Stimulated activated effector memory CD8-positive, alpha-beta T cell treated with anti-CD3 and anti-CD28 coated beads, Interleukin-12 subunit alpha, Interleukin-12 subunit beta, amount 100 ng/mL, for 72 hours (primary cell): ENCODE measurements at regions not wholly inside any gene's neighbourhood (a gene's known extent, or its start where the extent isn't known, plus 50 kb on each side); places are given as distances from the start of the nearest gene placed in this dataset.

Source experiments
- ATAC-seq: fragments of 150-1000 bp; cut with Tn5 transposase; 2 replicates; pipeline ENCODE4 v1.10.0; 2021
- DNase-seq, 2 donors: peaks; one replicate each; pipeline ENCODE4 v3.0.0; 2021 to 2022; ENCODE audit warnings: low spot score in 2 of 2
- H3K27ac Mint-ChIP-seq: one replicate; pipeline ENCODE4 v1.8.0; 2022; ENCODE audit warnings: mild to moderate bottlenecking, mixed read lengths
- H3K36me3 Mint-ChIP-seq: one replicate; pipeline ENCODE4 v1.8.0; 2022; ENCODE audit warnings: mild to moderate bottlenecking, mixed read lengths
- H3K4me1 Mint-ChIP-seq: one replicate; pipeline ENCODE4 v1.8.0; 2022; ENCODE audit warnings: mixed read lengths
- H3K4me3 Mint-ChIP-seq: one replicate; pipeline ENCODE4 v1.8.0; 2022; ENCODE audit warnings: mild to moderate bottlenecking, mixed read lengths
- H3K9me3 Mint-ChIP-seq: one replicate; pipeline ENCODE4 v1.8.0; 2022; ENCODE audit warnings: mixed read lengths

- no peaks in the 10 kb centered on the region for H3K4me1 Mint-ChIP-seq
- ATAC-seq (no peak), DNase-seq (no peak)
- H3K36me3 Mint-ChIP-seq: no peaks in the 10 kb centered on the region
- H3K9me3 Mint-ChIP-seq: peaks cover 21% of the 10 kb centered on the region
- H3K4me3 Mint-ChIP-seq: no peak overlapping the region
- no peak overlapping the region for H3K27ac Mint-ChIP-seq
These were observed 560.9 kb upstream of the AGTR1 start for GRCh38 chr3:148136816-148137215.

GRCh38 chr3:148146241-148146640 lies 551.5 kb upstream of the AGTR1 start:
- H3K9me3 Mint-ChIP-seq: peaks cover 20% of the 10 kb centered on the region
- no peaks in the 10 kb centered on the region for H3K4me1 Mint-ChIP-seq
- H3K27ac Mint-ChIP-seq: no peak overlapping the region

GRCh38 chr3:148146947-148147826 lies 550.5 kb upstream of the AGTR1 start:
- no peaks in the 10 kb centered on the region for H3K36me3 Mint-ChIP-seq
- no peak overlapping the region for H3K27ac Mint-ChIP-seq
- no peaks in the 10 kb centered on the region for H3K4me1 Mint-ChIP-seq
- ATAC-seq: no peak
- no peak for DNase-seq
- no peak overlapping the region for H3K4me3 Mint-ChIP-seq
- peaks cover 12% of the 10 kb centered on the region for H3K9me3 Mint-ChIP-seq

More at GRCh38 chr3:148146241-148146640, 551.5 kb upstream of the AGTR1 start:
- H3K36me3 Mint-ChIP-seq: no peaks in the 10 kb centered on the region
- ATAC-seq (no peak), DNase-seq (no peak)
- no peak overlapping the region for H3K4me3 Mint-ChIP-seq

DNA sequence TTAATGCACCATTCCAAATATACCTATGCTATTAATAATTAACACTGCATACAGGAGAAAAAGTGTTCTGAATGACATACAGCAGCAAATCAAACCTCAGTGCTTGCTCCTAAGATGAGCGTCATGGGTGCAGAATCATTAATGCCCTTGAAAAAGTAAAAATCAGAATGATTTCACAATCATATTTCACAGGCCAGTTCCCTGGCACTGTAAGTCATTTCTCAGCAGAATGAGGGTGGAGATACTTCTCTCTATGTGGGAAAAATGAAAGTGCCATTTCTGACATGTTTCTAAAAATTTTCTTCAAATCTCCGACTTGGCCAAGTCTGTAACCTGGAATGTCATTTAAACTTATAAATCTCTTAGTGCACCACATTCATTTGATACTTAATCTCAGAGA lies 549.8 kb upstream of the AGTR1 start:
- Mint-ChIP-seq H3K4me1 (no peaks in the 10 kb centered on the region), H3K9me3 (peaks cover 14% of the 10 kb centered on the region), H3K4me3 (no peak overlapping the region), H3K27ac (no peak overlapping the region), H3K36me3 (no peaks in the 10 kb centered on the region)
- DNase-seq (no peak), ATAC-seq (no peak)

- Mint-ChIP-seq H3K27ac (no peak overlapping the region), H3K9me3 (peaks cover 11% of the 10 kb centered on the region), H3K36me3 (no peaks in the 10 kb centered on the region), H3K4me1 (no peaks in the 10 kb centered on the region), H3K4me3 (no peak overlapping the region)
- no peak for DNase-seq
- ATAC-seq: no peak
These were observed 548.1 kb upstream of the AGTR1 start for GRCh38 chr3:148149556-148149955.

- no peaks in the 10 kb centered on the region for H3K36me3 Mint-ChIP-seq
- no peak overlapping the region for H3K4me3 Mint-ChIP-seq
- no peaks in the 10 kb centered on the region for H3K4me1 Mint-ChIP-seq
- peaks cover 10% of the 10 kb centered on the region for H3K9me3 Mint-ChIP-seq
- ATAC-seq (no peak), DNase-seq (no peak)
- no peak overlapping the region for H3K27ac Mint-ChIP-seq
These were observed 547.6 kb upstream of the AGTR1 start for GRCh38 chr3:148150141-148150540.

GRCh38 chr3:148158210-148158609 lies 539.5 kb upstream of the AGTR1 start:
- ATAC-seq: no peak
- H3K4me3 Mint-ChIP-seq: no peak overlapping the region

GRCh38 chr3:148162132-148162531 lies 535.6 kb upstream of the AGTR1 start:
- DNase-seq (no peak), ATAC-seq (no peak)
- Mint-ChIP-seq H3K36me3 (no peaks in the 10 kb centered on the region), H3K4me1 (no peaks in the 10 kb centered on the region), H3K27ac (no peak overlapping the region), H3K9me3 (peaks cover 6% of the 10 kb centered on the region), H3K4me3 (no peak overlapping the region)

More at GRCh38 chr3:148158210-148158609, 539.5 kb upstream of the AGTR1 start:
- Mint-ChIP-seq H3K9me3 (peaks cover 5% of the 10 kb centered on the region), H3K4me1 (no peaks in the 10 kb centered on the region), H3K27ac (no peak overlapping the region), H3K36me3 (no peaks in the 10 kb centered on the region)
- DNase-seq: no peak

GRCh38 chr3:148168347-148168746 lies 529.4 kb upstream of the AGTR1 start:
- Mint-ChIP-seq H3K4me1 (no peaks in the 10 kb centered on the region), H3K9me3 (peaks cover 11% of the 10 kb centered on the region), H3K36me3 (no peaks in the 10 kb centered on the region), H3K4me3 (no peak overlapping the region), H3K27ac (no peak overlapping the region)
- DNase-seq (no peak), ATAC-seq (no peak)

DNA sequence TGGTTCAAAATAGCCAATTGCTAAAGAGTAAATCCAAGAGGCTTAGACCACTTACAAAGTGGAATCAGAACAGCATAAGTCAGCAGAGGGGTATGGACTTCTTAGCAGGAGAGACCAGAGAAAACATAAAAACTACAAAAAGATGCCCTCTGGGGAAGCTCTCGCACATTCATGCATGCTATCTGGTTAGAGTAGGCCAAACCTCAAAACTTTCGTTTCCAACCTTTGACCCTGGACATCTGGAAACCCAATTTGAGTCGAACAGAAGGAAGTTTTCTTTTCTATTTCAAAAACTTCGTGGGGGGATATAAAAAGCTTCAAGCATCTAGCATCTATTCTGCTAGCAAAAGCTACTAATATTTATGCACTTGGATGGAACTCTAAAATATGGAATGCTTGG lies 523.9 kb upstream of the AGTR1 start:
- Mint-ChIP-seq H3K36me3 (no peaks in the 10 kb centered on the region), H3K9me3 (peaks cover 5% of the 10 kb centered on the region), H3K27ac (no peak overlapping the region), H3K4me3 (no peak overlapping the region), H3K4me1 (no peaks in the 10 kb centered on the region)
- no peak for ATAC-seq
- DNase-seq: no peak

GRCh38 chr3:148175214-148175613 lies 522.5 kb upstream of the AGTR1 start:
- DNase-seq (no peak), ATAC-seq (no peak)
- peaks cover 2% of the 10 kb centered on the region for H3K9me3 Mint-ChIP-seq
- H3K4me1 Mint-ChIP-seq: no peaks in the 10 kb centered on the region
- H3K4me3 Mint-ChIP-seq: no peak overlapping the region
- H3K27ac Mint-ChIP-seq: no peak overlapping the region
- H3K36me3 Mint-ChIP-seq: no peaks in the 10 kb centered on the region

DNA sequence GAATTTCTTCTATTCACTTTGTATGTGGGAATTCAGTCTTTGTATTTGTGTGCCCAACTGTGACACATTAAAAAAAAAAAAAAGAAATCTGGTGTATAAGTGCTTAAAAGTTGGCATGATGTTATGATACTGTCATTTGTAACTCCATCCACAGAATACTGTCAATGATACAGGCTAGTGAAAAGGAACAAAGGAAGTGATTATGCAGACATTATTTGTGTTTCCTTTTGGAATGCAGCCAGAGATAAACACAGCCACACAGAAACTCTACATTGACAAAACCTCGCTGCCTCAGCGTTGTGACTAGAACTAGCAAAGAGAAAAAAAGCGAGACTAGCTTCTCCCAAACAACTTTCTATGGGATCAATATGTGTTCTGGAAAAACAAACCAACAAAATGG lies 519.2 kb upstream of the AGTR1 start:
- ATAC-seq: no peak
- H3K4me3 Mint-ChIP-seq: no peak overlapping the region
- no peak for DNase-seq
- H3K9me3 Mint-ChIP-seq: peaks cover 2% of the 10 kb centered on the region
- no peaks in the 10 kb centered on the region for H3K36me3 Mint-ChIP-seq
- H3K27ac Mint-ChIP-seq: no peak overlapping the region
- no peaks in the 10 kb centered on the region for H3K4me1 Mint-ChIP-seq

GRCh38 chr3:148184798-148185197 lies 512.9 kb upstream of the AGTR1 start:
- DNase-seq (no peak), ATAC-seq (no peak)
- Mint-ChIP-seq H3K4me3 (no peak overlapping the region), H3K36me3 (no peaks in the 10 kb centered on the region), H3K9me3 (peaks cover 3% of the 10 kb centered on the region), H3K27ac (no peak overlapping the region), H3K4me1 (no peaks in the 10 kb centered on the region)

DNA sequence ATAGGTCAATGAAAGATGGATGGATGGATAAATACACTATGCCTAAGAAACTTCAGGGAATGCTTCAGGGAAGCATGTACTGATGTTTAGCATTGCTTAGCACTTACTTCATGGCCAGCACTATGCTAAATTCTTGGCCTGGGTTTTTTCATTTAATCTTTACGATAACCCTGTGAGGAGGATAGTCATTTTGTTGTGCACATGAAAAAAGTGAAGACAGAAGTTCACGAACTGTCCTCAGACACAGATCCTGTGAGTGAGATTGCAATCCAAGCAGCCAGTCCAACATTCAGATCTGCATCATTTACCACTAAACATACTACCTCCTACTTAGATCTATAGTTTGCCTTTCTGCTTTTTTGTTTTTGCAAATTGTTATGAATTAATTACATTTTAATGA lies 510.8 kb upstream of the AGTR1 start:
- H3K4me3 Mint-ChIP-seq: no peak overlapping the region
- ATAC-seq: no peak
- no peak for DNase-seq
- peaks cover 3% of the 10 kb centered on the region for H3K9me3 Mint-ChIP-seq
- H3K4me1 Mint-ChIP-seq: no peaks in the 10 kb centered on the region
- no peak overlapping the region for H3K27ac Mint-ChIP-seq
- H3K36me3 Mint-ChIP-seq: no peaks in the 10 kb centered on the region

DNA sequence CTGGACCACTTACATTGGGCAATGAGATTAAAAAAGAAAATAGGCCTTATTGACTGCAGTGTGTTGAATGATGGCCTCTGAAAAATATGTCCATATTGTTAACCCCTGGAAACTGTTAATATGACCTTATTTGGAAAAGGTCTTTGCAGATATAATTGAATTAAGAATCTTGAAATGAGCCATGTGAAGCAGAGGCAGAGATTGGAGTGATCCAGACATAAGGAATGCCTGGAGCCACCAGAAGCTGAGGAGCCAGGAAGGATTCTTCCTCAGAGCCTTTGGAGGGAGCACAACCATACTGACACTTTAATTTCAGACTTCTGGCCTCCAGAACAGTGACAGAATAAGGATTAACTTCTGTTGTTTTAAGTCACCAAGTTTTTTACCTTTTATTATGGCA lies 510.4 kb upstream of the AGTR1 start:
- ATAC-seq (no peak), DNase-seq (no peak)
- Mint-ChIP-seq H3K4me3 (no peak overlapping the region), H3K9me3 (peaks cover 3% of the 10 kb centered on the region), H3K36me3 (no peaks in the 10 kb centered on the region), H3K27ac (no peak overlapping the region), H3K4me1 (no peaks in the 10 kb centered on the region)

DNA sequence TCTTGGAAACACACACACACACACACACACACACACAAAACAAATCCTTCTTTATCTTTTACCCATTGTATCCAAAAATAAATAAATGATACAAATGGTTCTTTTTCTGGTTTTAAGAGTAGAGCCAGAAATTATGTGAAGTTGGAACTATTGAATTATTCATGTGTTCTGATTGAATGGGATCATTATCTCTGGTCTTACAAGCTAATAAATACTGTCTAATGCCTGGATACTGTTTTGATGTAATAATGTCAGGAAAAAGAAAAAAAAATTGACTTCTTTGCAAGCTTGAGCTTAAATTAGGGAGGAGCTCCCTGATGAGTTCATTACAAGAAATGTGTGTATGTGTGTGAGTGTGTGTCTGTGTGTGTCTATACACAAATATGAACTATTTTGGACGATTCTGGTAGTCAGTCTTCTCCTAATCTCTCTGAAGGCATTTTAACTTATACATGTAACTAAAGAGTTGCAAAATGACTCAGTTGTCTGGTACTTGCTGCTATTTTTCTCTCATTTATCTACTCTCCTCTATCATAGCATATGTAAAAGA lies 507.2 kb upstream of the AGTR1 start:
- DNase-seq: no peak
- Mint-ChIP-seq H3K27ac (no peak overlapping the region), H3K9me3 (peaks cover 2% of the 10 kb centered on the region), H3K36me3 (no peaks in the 10 kb centered on the region), H3K4me1 (no peaks in the 10 kb centered on the region), H3K4me3 (no peak overlapping the region)
- ATAC-seq: no peak
